ENCODE measurements at regions not wholly inside any gene's neighbourhood (a gene's known extent, or its start where the extent isn't known, plus 50 kb on each side); places are given as distances from the start of the nearest gene placed in this dataset.

DNA sequence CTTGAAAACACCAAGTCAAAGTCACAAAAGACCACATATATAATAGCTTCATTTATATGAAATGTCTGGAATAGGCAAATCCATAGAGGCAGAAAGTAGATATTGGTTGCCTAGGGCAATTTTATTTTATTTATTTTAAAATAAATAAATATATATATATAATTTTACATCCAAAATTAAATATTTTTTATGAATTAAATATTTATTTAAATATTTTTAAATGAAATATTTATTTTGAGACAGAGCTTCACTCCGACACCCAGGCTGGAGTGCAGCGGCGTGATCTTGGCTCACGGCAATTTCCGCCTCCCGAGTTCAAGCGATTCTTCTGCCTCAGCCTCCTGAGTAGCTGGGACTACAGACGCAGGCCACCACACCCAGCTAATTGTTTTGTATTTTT, 58.9 kb upstream of the ATG10 start:
- TF ChIP-seq POLR2A (IDR thresholded peaks at IDR 0.05), result no peak
- TF ChIP-seq, protein P1, sequence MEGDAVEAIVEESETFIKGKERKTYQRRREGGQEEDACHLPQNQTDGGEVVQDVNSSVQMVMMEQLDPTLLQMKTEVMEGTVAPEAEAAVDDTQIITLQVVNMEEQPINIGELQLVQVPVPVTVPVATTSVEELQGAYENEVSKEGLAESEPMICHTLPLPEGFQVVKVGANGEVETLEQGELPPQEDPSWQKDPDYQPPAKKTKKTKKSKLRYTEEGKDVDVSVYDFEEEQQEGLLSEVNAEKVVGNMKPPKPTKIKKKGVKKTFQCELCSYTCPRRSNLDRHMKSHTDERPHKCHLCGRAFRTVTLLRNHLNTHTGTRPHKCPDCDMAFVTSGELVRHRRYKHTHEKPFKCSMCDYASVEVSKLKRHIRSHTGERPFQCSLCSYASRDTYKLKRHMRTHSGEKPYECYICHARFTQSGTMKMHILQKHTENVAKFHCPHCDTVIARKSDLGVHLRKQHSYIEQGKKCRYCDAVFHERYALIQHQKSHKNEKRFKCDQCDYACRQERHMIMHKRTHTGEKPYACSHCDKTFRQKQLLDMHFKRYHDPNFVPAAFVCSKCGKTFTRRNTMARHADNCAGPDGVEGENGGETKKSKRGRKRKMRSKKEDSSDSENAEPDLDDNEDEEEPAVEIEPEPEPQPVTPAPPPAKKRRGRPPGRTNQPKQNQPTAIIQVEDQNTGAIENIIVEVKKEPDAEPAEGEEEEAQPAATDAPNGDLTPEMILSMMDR (IDR thresholded peaks at IDR 0.05), result no peak

All from testis (tissue), 2 donors.